Stimulated activated CD4-positive, alpha-beta T cell treated with anti-CD3 and anti-CD28 coated beads, TNF-alpha, amount 100 ng/mL, for 24 hours (primary cell): ENCODE measurements at regions not wholly inside any gene's neighbourhood (a gene's known extent, or its start where the extent isn't known, plus 50 kb on each side); places are given as distances from the start of the nearest gene placed in this dataset.
"Not testable (repeated sequence)": the region's sequence is repeated elsewhere in the genome, so short reads cannot be mapped to it uniquely, and the experiment has no call there.

Source experiments
- DNase-seq, 3 experiments: peaks; one replicate each; pipeline ENCODE4 v3.0.0-alpha.2; 2020; ENCODE audit warnings: low read depth in 3 of 3

DNA sequence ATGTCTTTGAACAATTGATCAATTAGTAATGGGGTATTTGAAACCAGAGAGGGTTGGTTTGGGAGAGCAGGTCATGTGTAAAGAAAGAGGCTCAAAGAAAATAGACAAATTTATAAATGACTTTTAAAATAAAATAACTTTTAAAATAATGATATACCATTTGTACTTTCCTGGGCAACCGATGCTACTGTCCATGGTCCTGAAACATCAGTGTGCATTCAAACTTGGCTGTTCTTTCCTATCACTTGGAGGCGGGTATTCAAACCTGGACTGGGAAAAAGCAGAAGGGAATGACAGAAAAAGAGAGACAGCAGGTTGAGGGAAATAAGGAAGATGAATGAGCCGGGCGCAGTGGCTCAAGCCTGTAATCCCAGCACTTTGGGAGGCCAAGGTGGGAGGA is 1446.4 kb upstream of the WWC1 start:
- DNase-seq, result no peak

DNA sequence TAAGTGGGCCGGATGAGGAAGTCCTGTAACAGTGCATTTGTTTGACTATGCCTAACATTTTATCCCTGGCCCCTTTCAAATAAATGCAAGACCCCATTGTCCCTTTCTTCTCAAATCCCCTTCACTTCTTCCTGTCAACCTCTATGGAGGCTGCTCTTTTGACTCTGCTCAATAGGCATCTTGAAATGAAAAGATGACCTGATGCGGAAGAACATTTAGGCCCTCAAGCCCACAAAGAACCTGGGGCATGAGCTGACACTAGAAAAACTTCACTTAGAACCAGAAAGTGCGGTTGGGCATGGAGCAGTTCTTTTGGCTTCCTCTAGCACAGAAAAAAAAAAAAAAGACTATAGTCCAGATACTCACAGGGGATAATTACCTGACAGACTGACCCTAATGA is 1434.7 kb upstream of the WWC1 start:
- no peak for DNase-seq

DNA sequence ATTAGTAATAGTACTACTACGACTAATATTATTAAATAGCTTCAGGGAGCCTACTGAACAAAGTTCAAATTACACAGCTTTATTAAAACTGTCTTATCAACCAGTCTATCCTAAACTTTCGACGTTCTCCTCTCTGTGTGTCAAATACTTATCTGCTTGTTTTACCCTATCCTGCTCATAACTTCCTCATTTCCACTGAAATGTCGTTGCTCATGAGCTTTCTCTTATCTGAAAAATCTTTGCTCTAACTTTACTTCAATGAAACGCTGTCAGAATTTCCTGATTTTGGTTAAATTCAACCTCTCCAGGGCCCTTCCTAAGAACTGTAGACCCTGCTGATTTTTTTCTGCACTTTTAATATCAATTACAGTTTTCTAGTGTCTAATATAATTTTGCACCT is 1431.0 kb upstream of the WWC1 start:
- no peak for DNase-seq

DNA sequence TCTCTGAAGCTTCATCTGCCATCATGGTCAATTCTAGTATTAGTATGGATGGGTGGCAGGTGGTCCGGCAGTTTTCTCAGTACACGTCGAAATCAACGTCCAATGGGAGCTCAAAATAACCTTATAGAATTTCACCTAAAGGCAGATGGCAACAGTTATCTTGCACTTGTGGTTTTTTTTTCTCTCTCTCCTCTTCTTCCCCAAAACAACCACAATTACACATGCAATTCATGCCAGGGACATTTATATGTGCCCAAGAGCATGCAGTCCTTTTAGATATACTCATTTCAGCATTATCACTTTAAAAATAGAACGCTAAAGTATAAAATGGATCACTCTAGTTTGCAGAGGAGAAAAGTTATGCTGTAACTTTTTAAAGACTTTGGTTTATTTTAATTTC is 1428.9 kb upstream of the WWC1 start:
- no peak for DNase-seq

DNA sequence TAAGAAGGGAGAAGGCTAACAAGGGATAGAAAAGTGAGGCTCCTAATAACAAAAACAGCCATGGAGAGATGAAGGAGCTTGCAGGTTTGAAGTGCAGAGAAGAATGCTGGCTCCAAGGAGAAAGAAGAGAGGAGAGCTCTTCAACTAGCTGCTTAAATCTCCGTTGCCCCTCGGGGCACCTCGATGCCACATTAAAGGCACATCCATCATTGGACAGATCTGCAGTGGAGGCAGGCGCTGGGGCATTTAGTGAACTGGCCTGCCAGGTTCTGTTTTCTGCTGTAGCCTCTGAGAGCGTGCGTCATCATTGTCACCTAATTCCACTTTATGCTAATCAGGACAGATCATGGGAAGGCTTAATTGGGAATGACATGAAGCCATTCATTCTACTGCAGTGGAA is 1426.2 kb upstream of the WWC1 start:
- no peak for DNase-seq

DNA sequence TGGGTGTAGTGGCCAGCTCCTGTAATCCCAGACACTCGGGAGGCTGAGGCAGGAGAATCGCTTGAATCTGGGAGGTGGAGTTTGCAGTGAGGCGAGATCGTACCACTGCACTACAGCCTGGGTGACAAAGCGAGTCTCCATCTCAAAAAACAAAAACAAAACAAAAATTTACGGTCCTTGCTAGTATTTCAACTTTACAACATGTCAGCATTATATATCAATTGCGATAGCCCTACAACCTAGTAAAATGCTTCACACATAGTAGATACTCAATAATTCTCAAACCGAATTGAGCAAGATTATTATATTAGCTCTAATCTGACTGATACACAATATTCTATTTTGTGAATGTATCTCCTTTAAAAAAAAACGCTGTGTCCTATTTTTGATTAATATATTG is 1411.0 kb upstream of the WWC1 start:
- no peak for DNase-seq

DNA sequence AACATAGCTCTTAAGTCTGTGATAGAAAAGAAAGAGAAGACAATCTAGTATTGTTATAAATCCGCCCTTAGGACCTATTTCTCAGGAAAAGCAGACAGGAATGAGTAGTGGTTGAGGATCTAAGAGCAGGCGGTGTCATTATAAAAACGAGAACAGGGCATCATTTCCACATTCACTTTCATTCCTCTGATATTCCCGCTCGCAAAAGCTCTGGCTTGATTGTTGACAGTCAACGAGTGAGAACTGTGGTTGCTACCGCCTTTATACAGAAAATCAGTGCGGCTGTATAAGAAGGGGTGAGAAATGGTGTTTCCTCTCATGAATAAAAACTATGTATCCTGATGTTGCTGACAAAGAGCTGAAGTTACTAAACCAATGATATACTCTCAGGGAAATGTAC is 1409.6 kb upstream of the WWC1 start:
- DNase-seq, result no peak

DNA sequence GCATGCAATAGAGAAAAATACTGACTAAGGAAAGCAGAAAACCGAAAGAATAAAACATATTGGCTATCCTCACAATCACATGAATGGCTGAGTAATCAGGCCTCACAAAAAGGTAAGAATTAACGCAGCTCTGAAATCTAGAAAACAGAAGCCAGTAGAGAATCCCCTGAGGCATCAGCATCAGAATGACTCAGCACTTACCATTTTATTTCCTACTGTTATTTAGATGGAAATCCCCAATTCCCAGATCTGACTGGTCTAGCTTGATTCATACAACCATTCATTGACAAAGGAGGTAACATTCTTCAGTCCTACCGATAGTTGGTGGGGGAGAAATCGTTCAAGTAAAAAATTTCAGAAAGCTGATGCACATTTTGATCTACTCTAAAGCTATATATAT is 1408.4 kb upstream of the WWC1 start:
- no peak for DNase-seq

DNA sequence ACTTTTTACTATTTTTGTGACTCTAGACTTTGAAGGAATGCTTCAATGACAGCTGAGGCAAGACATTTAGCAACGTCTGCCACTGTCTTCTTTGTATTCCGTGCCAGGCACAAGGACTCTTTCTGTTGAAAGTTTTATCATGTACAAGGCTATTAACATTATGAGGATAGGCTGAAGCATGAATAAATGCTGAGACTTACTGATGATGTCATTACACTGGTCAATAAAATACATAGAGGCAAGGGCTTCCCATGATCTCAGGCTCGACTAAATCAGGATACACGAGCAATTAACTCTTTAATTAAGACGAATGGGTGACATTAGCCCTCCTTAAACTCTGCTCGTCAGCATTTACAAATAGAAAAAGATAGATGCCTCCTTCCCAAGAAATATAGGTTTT is 1393.3 kb upstream of the WWC1 start:
- no peak for DNase-seq

DNA sequence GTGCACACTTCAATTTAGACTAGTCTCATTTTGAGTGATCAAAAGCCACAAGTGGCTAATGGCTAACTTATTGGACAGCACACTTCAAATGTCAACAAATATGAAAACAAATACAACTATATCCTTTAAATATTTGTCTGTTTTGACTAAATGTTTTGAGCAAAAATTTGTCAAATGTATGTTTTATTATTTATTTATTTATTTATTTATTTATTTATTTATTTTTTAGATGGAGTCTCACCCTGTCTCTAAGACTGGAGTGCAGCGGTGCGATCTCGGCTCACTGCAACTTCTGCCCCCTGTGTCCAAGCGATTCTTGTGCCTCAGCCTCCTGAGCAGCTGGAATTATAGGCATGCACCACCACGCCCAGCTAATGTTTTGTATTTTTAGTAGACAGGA is 1392.1 kb upstream of the WWC1 start:
- no peak for DNase-seq

DNA sequence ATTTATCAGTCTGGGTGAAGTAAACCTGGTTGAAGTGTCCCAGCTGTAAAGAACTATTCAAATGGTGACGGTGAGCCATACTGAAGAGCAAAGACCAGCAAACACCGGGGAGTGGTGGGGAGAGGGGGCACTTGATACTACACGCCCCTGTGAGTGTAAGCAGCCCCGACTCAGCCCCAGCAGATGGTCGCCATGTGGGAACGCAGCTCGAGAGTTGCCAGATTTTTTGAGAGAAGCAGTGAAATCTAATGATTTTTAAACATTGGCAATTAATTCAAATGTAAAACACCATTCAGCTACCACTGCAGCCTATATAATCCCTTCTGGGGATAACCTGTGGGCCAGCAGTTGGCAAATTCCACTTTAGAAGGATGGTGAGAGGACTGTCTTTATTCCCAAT is 1386.9 kb upstream of the WWC1 start:
- no peak for DNase-seq

DNA sequence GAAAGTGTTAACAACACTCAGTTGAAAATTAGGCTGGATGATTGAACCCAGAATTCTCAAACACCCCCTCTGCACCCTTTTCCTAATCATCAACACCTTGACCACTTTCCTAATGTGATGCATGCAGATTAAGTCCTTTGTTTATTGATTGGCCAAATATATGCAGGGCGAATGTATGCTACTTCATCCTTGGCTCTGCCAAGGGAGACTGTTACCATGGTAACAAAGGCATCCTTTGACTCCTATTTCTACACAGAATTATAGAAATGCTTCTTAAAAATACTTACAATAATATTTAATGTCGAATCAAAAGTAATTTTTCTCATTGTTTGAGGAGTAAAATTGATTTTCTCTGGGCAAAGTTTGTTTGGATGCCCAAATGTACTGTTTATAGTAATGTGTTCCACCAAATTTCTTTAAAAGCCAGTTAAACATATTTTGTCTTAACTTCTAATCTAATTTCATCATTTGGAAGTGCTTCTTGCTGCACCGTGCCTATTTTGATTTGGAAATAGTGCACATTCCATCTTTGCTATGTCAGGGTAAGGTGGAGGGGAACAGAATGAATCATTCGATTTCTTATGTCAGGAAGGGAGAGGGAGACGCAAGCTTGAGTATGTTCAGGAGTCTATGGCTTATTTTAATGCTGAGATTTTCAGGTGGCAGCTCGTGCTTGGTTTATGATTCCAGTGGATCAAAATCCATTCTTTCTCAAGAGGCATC is 1384.3 kb upstream of the WWC1 start:
- no peak for DNase-seq

DNA sequence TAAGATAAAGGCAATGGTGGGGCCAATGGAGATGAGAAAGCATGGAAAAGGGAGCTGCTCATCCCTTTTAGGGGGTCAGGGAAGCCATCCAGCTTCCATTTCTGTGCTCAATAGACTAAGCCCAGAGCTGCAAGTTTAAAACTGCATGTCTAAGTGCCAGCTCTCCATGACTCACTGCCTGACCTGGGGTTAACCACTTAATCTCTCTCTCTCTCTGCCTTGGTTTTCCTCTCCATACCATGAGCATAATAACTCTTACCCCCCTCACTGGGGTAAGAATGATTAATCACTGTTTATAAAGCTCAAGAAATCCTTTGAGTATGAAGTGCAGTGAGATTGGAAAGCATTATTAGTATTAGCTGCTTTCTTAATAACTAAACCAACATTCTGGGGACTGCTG is 1382.4 kb upstream of the WWC1 start:
- DNase-seq, result no peak

DNA sequence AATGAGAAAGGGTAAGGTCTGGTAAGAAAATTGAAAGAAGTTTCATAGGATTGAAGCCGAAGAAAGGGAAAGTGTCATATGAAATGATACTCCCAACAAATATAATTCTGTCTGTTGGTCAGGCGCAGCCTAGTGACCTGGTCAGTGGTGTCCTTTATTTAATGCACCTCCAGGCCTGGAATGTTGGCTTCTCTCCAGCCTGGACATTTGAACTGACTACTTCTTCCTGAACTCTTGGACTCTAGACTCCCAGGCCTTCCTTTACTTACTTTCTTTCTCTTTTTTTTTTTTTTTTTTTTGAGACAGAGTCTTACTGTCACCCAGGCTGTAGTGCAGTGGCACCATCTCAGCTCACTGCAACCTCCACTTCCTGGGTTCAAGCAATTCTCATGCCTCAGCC is 1381.5 kb upstream of the WWC1 start:
- DNase-seq, result no peak

DNA sequence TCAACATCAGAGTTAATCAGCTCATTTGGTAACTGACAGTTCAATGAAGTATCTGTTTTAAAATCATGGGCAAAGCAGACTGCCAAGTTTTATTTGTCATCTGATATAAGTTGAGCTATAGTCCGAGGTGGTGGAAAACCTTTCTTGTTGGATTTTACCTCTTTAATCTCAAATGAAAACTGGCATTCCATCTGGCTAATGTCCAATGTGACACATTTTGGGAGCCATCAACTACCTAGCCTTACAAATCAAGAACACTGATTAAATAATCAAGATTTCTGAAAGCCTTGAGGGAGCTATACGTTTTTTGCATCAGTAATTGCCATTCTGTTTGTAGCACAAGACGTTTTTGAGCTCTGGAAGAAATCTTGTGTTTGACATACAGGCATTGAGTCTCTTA is 1380.5 kb upstream of the WWC1 start:
- DNase-seq, result no peak

DNA sequence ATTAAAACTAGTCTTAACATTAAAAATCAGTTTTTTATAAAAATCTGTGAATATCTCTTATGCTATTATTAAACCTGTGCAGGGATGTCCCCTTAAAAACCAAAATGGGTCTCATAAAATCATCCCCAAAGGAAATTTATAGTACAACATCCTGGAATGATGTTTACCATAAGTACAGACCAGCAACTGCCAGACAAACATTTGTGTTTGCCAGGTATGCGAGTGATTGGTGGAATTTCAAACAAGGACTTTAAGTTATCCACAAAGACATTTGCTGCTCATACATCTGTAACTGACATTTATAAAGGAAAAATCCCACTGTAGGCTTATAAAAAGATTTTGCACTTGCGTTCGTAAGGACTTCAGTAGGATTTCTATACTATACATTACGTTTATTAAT is 1375.4 kb upstream of the WWC1 start:
- DNase-seq, result no peak

DNA sequence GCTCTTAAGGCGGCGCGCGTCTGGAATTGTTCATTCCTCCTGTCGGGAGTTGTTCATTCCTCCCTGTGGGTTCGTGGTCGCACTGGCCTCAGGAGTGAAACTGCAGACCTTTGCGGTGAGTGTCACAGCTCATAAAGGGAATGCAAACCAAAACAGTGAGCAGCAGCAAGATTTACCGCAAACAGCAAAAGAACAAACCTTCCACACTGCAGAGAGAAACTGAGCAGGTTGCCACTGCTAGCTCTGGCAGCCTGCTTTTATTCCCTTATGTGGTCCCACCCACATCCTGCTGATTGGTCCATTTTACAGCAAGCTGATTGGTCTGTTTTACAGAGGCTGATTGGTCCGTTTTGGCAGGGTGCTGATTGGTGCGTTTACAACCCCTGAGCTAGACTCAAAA is 1365.3 kb upstream of the WWC1 start:
- DNase-seq, result no peak

DNA sequence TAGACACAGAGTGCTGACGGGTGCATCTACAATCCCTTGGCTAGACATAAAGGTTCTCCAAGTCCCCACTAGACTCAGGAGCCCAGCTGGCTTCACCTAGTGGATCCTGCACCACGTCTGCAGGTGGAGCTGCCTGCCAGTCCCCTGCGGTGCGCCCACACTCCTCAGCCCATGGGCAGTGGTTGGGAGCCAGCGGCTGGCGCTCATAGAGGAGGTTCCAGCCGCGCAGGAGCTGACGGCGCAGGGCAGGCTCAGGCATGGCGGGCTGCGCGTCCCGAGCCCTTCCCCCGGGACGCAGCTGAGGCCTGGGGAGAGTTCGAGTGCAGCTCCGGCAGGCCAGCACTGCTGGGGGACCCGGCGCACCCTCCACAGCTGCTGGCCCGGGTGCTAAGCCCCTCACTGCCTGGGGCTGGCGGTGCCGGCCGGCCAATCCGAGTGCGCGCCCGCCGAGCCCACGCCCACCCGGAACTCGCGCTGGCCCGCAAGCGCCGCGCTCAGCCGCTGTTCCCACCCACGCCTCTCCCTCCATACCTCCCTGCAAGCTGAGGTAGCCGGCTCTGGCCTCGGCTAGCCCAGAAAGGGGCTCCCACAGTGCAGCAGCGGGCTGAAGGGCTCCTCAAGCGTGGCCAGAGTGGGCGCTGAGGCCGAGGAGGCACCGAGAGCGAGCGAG is 1364.5 kb upstream of the WWC1 start:
- DNase-seq, result not testable (repeated sequence)

DNA sequence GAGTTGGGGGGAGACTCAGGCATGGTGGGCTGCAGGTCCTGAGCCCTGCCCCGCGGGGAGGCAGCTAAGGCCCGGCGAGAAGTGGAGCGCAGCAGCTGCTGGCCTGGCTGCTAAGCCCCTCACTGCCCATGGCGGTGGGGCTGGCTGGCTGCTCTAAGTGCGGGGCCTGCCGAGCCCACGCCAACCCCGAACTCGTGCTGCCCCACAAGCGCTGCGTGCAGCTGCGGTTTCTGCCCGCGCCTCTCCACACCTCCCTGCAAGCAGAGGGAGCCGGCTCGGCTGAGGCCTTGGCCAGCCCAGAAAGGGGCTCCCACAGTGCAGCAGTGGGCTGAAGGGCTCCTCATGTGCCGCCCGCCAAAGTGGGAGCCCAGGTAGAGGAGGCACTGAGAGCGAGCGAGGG is 1355.1 kb upstream of the WWC1 start:
- no peak for DNase-seq

DNA sequence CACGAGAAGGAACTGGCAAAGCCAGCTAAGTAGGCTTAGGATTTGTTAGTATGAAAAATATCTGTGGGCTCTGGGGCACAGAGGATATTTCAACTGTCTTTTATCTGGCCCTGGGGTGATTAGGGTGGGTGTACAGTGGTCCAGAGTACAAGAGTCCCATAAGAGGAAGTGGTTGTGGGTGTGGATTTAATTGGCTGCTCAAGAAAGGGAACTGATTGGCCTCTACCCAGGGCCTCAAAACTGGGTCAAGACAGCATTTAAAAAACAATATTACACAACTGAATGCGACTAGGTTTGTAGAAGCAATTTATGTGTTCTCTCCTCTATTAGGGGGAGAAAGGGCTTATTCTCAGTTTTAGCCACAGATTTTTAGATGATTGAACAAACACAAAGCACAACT is 1353.4 kb upstream of the WWC1 start:
- no peak for DNase-seq

DNA sequence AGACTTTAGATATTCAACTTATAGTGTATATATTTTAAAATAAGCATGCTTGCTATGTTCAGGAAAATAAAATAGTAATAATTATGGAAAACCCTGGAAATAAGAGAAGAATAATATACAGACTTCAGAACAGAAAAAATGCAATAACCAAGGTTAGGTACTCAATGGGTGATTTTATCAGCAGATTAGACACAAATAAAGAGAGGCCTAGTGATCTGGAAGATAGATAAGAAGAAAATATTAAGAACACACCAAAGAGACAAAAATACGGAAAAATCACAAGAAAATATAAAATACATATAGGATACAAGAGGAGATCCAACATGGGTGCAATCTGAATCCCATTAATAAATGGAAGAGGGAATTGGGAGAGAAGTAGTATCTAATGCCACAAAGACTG is 1348.5 kb upstream of the WWC1 start:
- DNase-seq, result no peak

DNA sequence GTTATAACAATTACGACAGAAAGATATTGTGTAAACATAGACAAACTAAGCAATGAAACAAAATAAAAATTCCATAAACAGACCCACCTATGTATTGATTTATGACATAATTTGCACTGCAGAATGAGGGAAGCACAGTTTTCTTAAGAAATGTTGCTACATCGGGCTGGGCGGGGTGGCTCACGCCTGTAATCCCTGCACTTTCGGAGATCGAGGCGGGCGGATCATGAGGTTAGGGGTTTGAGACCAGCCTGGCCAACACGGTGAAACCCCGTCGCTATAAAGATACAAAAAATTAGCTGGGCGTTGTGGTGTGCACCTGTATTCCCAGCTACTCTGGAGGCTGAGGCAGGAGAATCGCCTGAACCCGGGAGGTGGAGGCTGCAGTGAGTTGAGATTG is 1344.4 kb upstream of the WWC1 start:
- no peak for DNase-seq

DNA sequence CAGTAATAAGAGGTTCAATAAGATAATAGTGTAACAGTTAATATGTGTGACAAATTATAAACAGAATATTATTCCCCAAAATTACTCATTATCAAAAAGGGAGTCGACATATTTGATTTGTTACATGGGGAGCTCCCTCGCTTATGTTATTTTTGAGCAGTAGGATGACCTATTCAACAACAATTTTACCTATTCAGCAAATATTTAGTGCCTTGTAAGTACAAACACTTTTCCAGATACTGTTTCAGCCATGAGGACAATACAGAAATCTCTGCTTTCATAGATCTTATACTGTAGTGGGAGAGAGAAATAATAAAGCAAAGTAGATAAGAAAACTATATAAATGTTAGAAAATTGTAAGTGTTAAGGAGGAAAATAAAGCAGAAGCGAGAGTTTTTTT is 1342.8 kb upstream of the WWC1 start:
- no peak for DNase-seq

DNA sequence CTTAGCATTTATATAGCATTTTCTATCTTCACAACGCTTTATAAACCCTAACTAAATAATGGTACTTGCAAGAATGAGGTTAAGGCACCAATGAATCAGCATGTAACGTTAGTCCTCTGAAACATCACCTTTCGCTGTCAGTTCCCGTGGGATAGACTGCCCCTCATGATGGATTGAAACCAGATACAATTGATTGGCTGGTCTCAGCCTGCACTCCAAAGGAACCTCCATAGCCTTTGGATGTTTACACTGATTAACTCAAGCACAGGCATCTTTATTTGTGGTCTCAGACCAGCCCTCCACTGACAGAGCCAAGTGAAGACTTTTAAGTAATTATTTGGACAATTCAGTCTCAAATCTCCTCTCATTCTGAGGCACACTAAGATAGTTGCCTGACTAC is 1339.4 kb upstream of the WWC1 start:
- no peak for DNase-seq
